ENCODE measurements at regions not wholly inside any gene's neighbourhood (a gene's known extent, or its start where the extent isn't known, plus 50 kb on each side); places are given as distances from the start of the nearest gene placed in this dataset.

DNA sequence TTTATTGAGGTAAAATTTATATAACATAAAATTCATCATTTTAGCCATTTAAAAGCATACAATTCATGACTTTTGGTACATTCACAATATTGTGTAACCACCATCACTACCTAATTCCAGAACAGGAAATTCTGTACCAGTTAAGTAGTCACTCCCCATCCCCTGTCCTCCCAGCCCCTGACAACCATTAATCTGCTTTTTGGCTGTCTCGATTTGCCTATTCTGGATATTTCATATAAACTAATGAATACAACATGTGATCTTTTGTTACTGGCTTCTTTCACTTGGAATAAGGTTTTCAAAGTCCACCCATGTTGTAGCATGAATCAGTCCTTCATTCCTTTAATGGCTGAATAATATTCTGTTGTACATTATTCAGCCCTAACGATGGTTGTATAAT is 115.6 kb upstream of the KLF14 start:
- TF ChIP-seq, protein P1, sequence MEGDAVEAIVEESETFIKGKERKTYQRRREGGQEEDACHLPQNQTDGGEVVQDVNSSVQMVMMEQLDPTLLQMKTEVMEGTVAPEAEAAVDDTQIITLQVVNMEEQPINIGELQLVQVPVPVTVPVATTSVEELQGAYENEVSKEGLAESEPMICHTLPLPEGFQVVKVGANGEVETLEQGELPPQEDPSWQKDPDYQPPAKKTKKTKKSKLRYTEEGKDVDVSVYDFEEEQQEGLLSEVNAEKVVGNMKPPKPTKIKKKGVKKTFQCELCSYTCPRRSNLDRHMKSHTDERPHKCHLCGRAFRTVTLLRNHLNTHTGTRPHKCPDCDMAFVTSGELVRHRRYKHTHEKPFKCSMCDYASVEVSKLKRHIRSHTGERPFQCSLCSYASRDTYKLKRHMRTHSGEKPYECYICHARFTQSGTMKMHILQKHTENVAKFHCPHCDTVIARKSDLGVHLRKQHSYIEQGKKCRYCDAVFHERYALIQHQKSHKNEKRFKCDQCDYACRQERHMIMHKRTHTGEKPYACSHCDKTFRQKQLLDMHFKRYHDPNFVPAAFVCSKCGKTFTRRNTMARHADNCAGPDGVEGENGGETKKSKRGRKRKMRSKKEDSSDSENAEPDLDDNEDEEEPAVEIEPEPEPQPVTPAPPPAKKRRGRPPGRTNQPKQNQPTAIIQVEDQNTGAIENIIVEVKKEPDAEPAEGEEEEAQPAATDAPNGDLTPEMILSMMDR (conservative IDR thresholded peaks at IDR 0.05 in 1 of 2, IDR thresholded peaks at IDR 0.05 in 1 of 2; ENCODE audit: low read depth in 1 of 2, low read length in 2 of 2), result no peak
- no peak for TF ChIP-seq EZH2 (IDR thresholded peaks at IDR 0.05; ENCODE audit: low read length, missing control alignments)
